Glomerular endothelial cell (primary cell): ENCODE measurements at regions not wholly inside any gene's neighbourhood (a gene's known extent, or its start where the extent isn't known, plus 50 kb on each side); places are given as distances from the start of the nearest gene placed in this dataset.
A peak's percentile ranks its signal among the peaks of the same experiment; 100 is the strongest.
"Not testable (repeated sequence)": the region's sequence is repeated elsewhere in the genome, so short reads cannot be mapped to it uniquely, and the experiment has no call there.

Experiments
- DNase-seq: peaks from one replicate; pipeline ENCODE4 v3.0.0-alpha.2; 2011; ENCODE audit warnings: low read depth, low spot score; ENCODE audit errors: extremely low read depth

GRCh38 chr12:47353508-47353907 lies 273.7 kb upstream of the AMIGO2 start:
- no peak for DNase-seq

- DNase-seq, result no peak
Observed at GRCh38 chr12:47352067-47352466, 272.3 kb upstream of the AMIGO2 start.

GRCh38 chr12:47351526-47351925 lies 271.8 kb upstream of the AMIGO2 start:
- no peak for DNase-seq

- DNase-seq, result no peak
Observed at GRCh38 chr12:47350062-47350408, 270.3 kb upstream of the AMIGO2 start.

GRCh38 chr12:47349137-47350061 lies 269.6 kb upstream of the AMIGO2 start:
- DNase-seq, result no peak

- DNase-seq, result no peak
Observed at GRCh38 chr12:47348206-47348605, 268.4 kb upstream of the AMIGO2 start.

- no peak for DNase-seq
Observed at GRCh38 chr12:47346251-47347019, 266.7 kb upstream of the AMIGO2 start.

- DNase-seq, result no peak
Observed at GRCh38 chr12:47343684-47344567, 264.2 kb upstream of the AMIGO2 start.

GRCh38 chr12:47340411-47341015 lies 260.8 kb upstream of the AMIGO2 start:
- no peak for DNase-seq

GRCh38 chr12:47337581-47337980 lies 257.8 kb upstream of the AMIGO2 start:
- no peak for DNase-seq

- DNase-seq, result not testable (repeated sequence)
Observed at GRCh38 chr12:47333271-47333858, 253.6 kb upstream of the AMIGO2 start.

GRCh38 chr12:47328831-47329545 lies 249.2 kb upstream of the AMIGO2 start:
- no peak for DNase-seq

GRCh38 chr12:47326190-47326589 lies 246.4 kb upstream of the AMIGO2 start:
- DNase-seq, result no peak

GRCh38 chr12:47323802-47324201 lies 244.0 kb upstream of the AMIGO2 start:
- DNase-seq, result no peak

GRCh38 chr12:47321436-47321835 lies 241.7 kb upstream of the AMIGO2 start:
- no peak for DNase-seq

GRCh38 chr12:47319746-47320145 lies 240.0 kb upstream of the AMIGO2 start:
- DNase-seq, result no peak

GRCh38 chr12:47318963-47319362 lies 239.2 kb upstream of the AMIGO2 start:
- no peak for DNase-seq

GRCh38 chr12:47317175-47317915 lies 237.6 kb upstream of the AMIGO2 start:
- DNase-seq, result no peak

- peak; percentile 50 for DNase-seq
Observed at GRCh38 chr12:47316609-47317049, 236.9 kb upstream of the AMIGO2 start.
